A549 (cell line): ENCODE measurements at regions not wholly inside any gene's neighbourhood (a gene's known extent, or its start where the extent isn't known, plus 50 kb on each side); places are given as distances from the start of the nearest gene placed in this dataset.

Experiments used
- CTCF ChIP-seq: fragments of >200 bp; sonication (Bioruptor Twin); formaldehyde crosslinking; IDR thresholded peaks from 3 replicates; pipeline ENCODE4 v1.5.1; 2016
- FOSB ChIP-seq: fragments of 250-450 bp; sonication (Bioruptor Pico); IDR thresholded peaks from 2 replicates; pipeline ENCODE4 v1.5.0; 2020; ENCODE audit warnings: mild to moderate bottlenecking, moderate library complexity
- MYC ChIP-seq: IDR thresholded peaks from 2 replicates; pipeline ENCODE4 v1.6.1; 2012; ENCODE audit warnings: mild to moderate bottlenecking, inconsistent platforms, low read length, improper control_type of control experiment, borderline replicate concordance
- POLR2A ChIP-seq: IDR thresholded peaks from 2 replicates; pipeline ENCODE4 v1.6.1; 2012; ENCODE audit warnings: mild to moderate bottlenecking, low read length
- RFX5 ChIP-seq: fragments of 450-650 bp; IDR thresholded peaks from 2 replicates; pipeline ENCODE4 v1.7.1; 2014; ENCODE audit warnings: antibody characterized with exemption, mild to moderate bottlenecking, moderate library complexity
- ZNF302 ChIP-seq: fragments of 250-450 bp; sonication (Bioruptor Pico); IDR thresholded peaks from 2 replicates; pipeline ENCODE4 v1.9.0; 2021; ENCODE audit warnings: inconsistent platforms, mild to moderate bottlenecking, moderate library complexity

DNA sequence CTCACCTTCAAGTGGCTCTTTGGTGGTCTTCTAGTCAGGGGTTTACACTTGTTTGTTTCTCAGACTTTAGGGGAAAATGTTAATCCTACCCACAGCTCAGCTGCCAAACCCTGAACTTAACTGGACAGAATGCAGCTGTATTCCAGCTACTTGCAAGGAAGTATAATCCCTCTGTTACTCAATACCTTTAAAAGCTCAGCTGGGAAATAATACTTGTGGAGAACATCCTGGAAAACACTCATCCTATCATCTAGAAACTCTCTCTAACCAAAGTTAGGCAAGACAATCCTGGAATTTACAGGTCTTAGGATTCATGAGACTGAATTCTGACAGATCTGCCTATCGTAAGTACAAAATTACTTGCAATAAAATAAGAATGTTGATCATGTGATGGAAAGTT is 404.1 kb downstream of the ADAMTS20 start:
- TF ChIP-seq ZNF302 (CRISPR knock-in tag) (no peak), CTCF (no peak), POLR2A (no peak), MYC (no peak), FOSB (CRISPR knock-in tag) (no peak), RFX5 (no peak)
